Rectal smooth muscle tissue (tissue), 1 donor: ENCODE measurements at regions not wholly inside any gene's neighbourhood (a gene's known extent, or its start where the extent isn't known, plus 50 kb on each side); places are given as distances from the start of the nearest gene placed in this dataset.

Experiments
- H3K27ac ChIP-seq: one replicate; pipeline ENCODE4 v1.7.0; 2013; ENCODE audit warnings: low read depth, low read length, inconsistent platforms
- H3K27me3 ChIP-seq: one replicate; pipeline ENCODE4 v1.7.0; 2013; ENCODE audit warnings: low read length; ENCODE audit not compliant: control insufficient read depth, insufficient read depth
- H3K36me3 ChIP-seq: one replicate; pipeline ENCODE4 v1.7.0; 2013; ENCODE audit warnings: low read length; ENCODE audit not compliant: control insufficient read depth, insufficient read depth
- H3K4me1 ChIP-seq: one replicate; pipeline ENCODE4 v1.7.0; 2013; ENCODE audit warnings: low read length; ENCODE audit not compliant: control insufficient read depth, insufficient read depth
- H3K4me3 ChIP-seq: one replicate; pipeline ENCODE4 v1.7.0; 2013; ENCODE audit warnings: low read length
- H3K9ac ChIP-seq: one replicate; pipeline ENCODE4 v1.7.0; 2013; ENCODE audit warnings: low read length

- H3K36me3 ChIP-seq = no peaks in the 10 kb centered on the region
- no peak overlapping the region for H3K9ac ChIP-seq
- H3K27me3 ChIP-seq = peaks cover 4% of the 10 kb centered on the region
- no peak overlapping the region for H3K27ac ChIP-seq
- no peaks in the 10 kb centered on the region for H3K4me1 ChIP-seq
- H3K4me3 ChIP-seq = no peak overlapping the region
Observed at GRCh38 chr15:69546182-69546581, 93.6 kb downstream of the RPLP1 start.

GRCh38 chr15:69548395-69549180, 96.0 kb downstream of the RPLP1 start:
- no peak overlapping the region for H3K9ac ChIP-seq
- H3K27ac ChIP-seq = no peak overlapping the region
- no peaks in the 10 kb centered on the region for H3K36me3 ChIP-seq
- H3K27me3 ChIP-seq = peaks cover 4% of the 10 kb centered on the region
- no peaks in the 10 kb centered on the region for H3K4me1 ChIP-seq
- H3K4me3 ChIP-seq = no peak overlapping the region

- no peak overlapping the region for H3K9ac ChIP-seq
- H3K4me3 ChIP-seq = no peak overlapping the region
- no peak overlapping the region for H3K27ac ChIP-seq
- peaks cover 3% of the 10 kb centered on the region for H3K27me3 ChIP-seq
- H3K36me3 ChIP-seq = no peaks in the 10 kb centered on the region
- H3K4me1 ChIP-seq = no peaks in the 10 kb centered on the region
Observed at GRCh38 chr15:69551391-69552056, 98.9 kb downstream of the RPLP1 start.

- H3K9ac ChIP-seq = no peak overlapping the region
- H3K36me3 ChIP-seq = no peaks in the 10 kb centered on the region
- H3K4me1 ChIP-seq = no peaks in the 10 kb centered on the region
- H3K4me3 ChIP-seq = no peak overlapping the region
- no peaks in the 10 kb centered on the region for H3K27me3 ChIP-seq
- no peak overlapping the region for H3K27ac ChIP-seq
Observed at GRCh38 chr15:69552057-69552815, 99.6 kb downstream of the RPLP1 start.

- Histone ChIP-seq H3K9ac (no peak overlapping the region), H3K36me3 (no peaks in the 10 kb centered on the region), H3K27me3 (no peaks in the 10 kb centered on the region), H3K27ac (no peak overlapping the region), H3K4me3 (no peak overlapping the region), H3K4me1 (no peaks in the 10 kb centered on the region)
Observed at GRCh38 chr15:69553686-69554085, 101.1 kb downstream of the RPLP1 start.

- no peaks in the 10 kb centered on the region for H3K4me1 ChIP-seq
- no peak overlapping the region for H3K9ac ChIP-seq
- H3K27me3 ChIP-seq = no peaks in the 10 kb centered on the region
- H3K4me3 ChIP-seq = no peak overlapping the region
- H3K36me3 ChIP-seq = no peaks in the 10 kb centered on the region
- no peak overlapping the region for H3K27ac ChIP-seq
Observed at GRCh38 chr15:69554279-69554961, 101.8 kb downstream of the RPLP1 start.

GRCh38 chr15:69555080-69555479, 102.5 kb downstream of the RPLP1 start:
- Histone ChIP-seq H3K4me1 (no peaks in the 10 kb centered on the region), H3K36me3 (no peaks in the 10 kb centered on the region), H3K9ac (no peak overlapping the region), H3K4me3 (no peak overlapping the region), H3K27me3 (no peaks in the 10 kb centered on the region), H3K27ac (no peak overlapping the region)

- Histone ChIP-seq H3K4me1 (no peaks in the 10 kb centered on the region), H3K36me3 (no peaks in the 10 kb centered on the region), H3K9ac (no peak overlapping the region), H3K27me3 (no peaks in the 10 kb centered on the region), H3K27ac (no peak overlapping the region), H3K4me3 (no peak overlapping the region)
Observed at GRCh38 chr15:69556344-69556743, 103.7 kb downstream of the RPLP1 start.

- H3K9ac ChIP-seq = no peak overlapping the region
- no peaks in the 10 kb centered on the region for H3K36me3 ChIP-seq
- H3K27ac ChIP-seq = no peak overlapping the region
- H3K27me3 ChIP-seq = no peaks in the 10 kb centered on the region
- H3K4me3 ChIP-seq = no peak overlapping the region
- H3K4me1 ChIP-seq = no peaks in the 10 kb centered on the region
Observed at GRCh38 chr15:69557020-69557706, 104.5 kb downstream of the RPLP1 start.

- Histone ChIP-seq H3K4me3 (no peak overlapping the region), H3K27me3 (no peaks in the 10 kb centered on the region), H3K36me3 (no peaks in the 10 kb centered on the region), H3K27ac (no peak overlapping the region), H3K4me1 (no peaks in the 10 kb centered on the region), H3K9ac (no peak overlapping the region)
Observed at GRCh38 chr15:69557707-69558409, 105.2 kb downstream of the RPLP1 start.

GRCh38 chr15:69559440-69560190, 107.0 kb downstream of the RPLP1 start:
- Histone ChIP-seq H3K9ac (no peak overlapping the region), H3K27ac (no peak overlapping the region), H3K27me3 (no peaks in the 10 kb centered on the region), H3K4me3 (no peak overlapping the region), H3K4me1 (no peaks in the 10 kb centered on the region), H3K36me3 (no peaks in the 10 kb centered on the region)
